ENCODE measurements at regions not wholly inside any gene's neighbourhood (a gene's known extent, or its start where the extent isn't known, plus 50 kb on each side); places are given as distances from the start of the nearest gene placed in this dataset.

DNA sequence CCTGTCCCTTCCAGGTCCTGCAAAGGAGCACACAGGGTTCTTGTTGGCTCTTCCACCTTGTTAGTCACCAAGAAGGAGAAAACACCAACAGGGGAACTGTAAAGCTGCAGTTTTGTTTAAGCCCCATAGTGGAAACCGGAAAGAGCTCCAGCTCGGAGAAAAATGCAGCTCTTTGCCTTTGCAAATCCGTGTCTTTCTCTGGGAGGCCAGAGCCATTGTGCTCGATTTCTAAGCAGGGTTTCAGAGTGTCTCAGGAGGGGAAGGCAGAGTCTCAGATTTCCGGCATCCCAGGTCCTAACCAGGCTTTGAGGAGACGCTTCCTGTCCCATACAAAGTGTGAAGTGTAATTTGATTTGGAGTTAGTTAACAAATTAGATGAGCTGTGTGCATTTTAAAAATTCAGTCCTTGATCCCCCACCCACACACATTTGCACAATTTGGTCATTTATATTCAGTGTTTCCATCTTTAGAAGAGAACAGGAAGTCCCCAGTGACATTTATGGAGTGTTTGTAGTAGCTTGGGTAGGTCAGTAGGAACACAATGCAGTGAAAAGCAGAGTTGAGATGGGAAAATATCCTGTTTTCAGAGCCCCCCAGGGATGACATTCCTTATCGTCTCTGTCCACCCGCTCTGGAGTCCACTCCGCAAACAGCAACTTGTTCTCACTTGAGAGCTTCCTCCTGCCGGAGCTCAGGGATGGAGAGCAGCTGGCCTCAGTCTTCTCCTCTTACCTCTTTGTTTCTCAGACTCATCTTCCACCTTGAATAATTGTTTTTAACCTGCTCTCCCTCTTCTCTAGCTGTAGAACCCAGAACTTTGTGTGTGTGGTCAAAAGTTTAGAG is 331.9 kb downstream of the SEC14L1 start:
- H3K27me3 ChIP-seq (ENCODE audit: control insufficient read depth in 5 of 5, insufficient read depth in 4 of 5, low read length in 5 of 5), result no peaks in the 10 kb centered on the region
- peaks cover 14 to 70% (median 60%) of the 10 kb centered on the region in 5 donors for H3K4me1 ChIP-seq (ENCODE audit: control insufficient read depth in 5 of 5, insufficient read depth in 5 of 5, low read length in 5 of 5)
- peak overlapping the region; percentile 23 for H3K27ac ChIP-seq (ENCODE audit: low read depth, low read length)
- H3K9ac ChIP-seq (ENCODE audit: low read length in 5 of 5), result no peak overlapping the region
- peak overlapping the region in 1 of 5 donors; percentile 17 for H3K4me3 ChIP-seq (ENCODE audit: low read depth in 1 of 5, low read length in 5 of 5)
- H3K36me3 ChIP-seq (ENCODE audit: control insufficient read depth in 5 of 5, insufficient read depth in 5 of 5, low read length in 5 of 5), result peaks cover 0 to 8% (median 4%) of the 10 kb centered on the region in 5 donors
- H3K9me3 ChIP-seq (ENCODE audit: control insufficient read depth in 5 of 5, low read length in 5 of 5), result no peaks in the 10 kb centered on the region

GRCh38 chr17:77473615-77474226 is 333.0 kb downstream of the SEC14L1 start:
- Histone ChIP-seq H3K9ac (ENCODE audit: low read length in 5 of 5) (no peak overlapping the region), H3K27ac (ENCODE audit: low read depth, low read length) (no peak overlapping the region), H3K27me3 (ENCODE audit: control insufficient read depth in 5 of 5, insufficient read depth in 4 of 5, low read length in 5 of 5) (no peaks in the 10 kb centered on the region), H3K4me1 (ENCODE audit: control insufficient read depth in 5 of 5, insufficient read depth in 5 of 5, low read length in 5 of 5) (peaks cover 16 to 74% (median 66%) of the 10 kb centered on the region in 5 donors), H3K9me3 (ENCODE audit: control insufficient read depth in 5 of 5, low read length in 5 of 5) (no peaks in the 10 kb centered on the region), H3K4me3 (ENCODE audit: low read depth in 1 of 5, low read length in 5 of 5) (no peak overlapping the region), H3K36me3 (ENCODE audit: control insufficient read depth in 5 of 5, insufficient read depth in 5 of 5, low read length in 5 of 5) (peaks cover 0 to 8% (median 4%) of the 10 kb centered on the region in 5 donors)

- Histone ChIP-seq H3K9me3 (ENCODE audit: control insufficient read depth in 5 of 5, low read length in 5 of 5) (no peaks in the 10 kb centered on the region), H3K36me3 (ENCODE audit: control insufficient read depth in 5 of 5, insufficient read depth in 5 of 5, low read length in 5 of 5) (peaks cover 0 to 6% (median 1%) of the 10 kb centered on the region in 5 donors), H3K27ac (ENCODE audit: low read depth, low read length) (no peak overlapping the region), H3K27me3 (ENCODE audit: control insufficient read depth in 5 of 5, insufficient read depth in 4 of 5, low read length in 5 of 5) (no peaks in the 10 kb centered on the region), H3K4me3 (ENCODE audit: low read depth in 1 of 5, low read length in 5 of 5) (no peak overlapping the region), H3K4me1 (ENCODE audit: control insufficient read depth in 5 of 5, insufficient read depth in 5 of 5, low read length in 5 of 5) (peaks cover 16 to 80% (median 72%) of the 10 kb centered on the region in 5 donors), H3K9ac (ENCODE audit: low read length in 5 of 5) (peak overlapping the region in 1 of 5 donors; percentile 14)
These were observed 333.7 kb downstream of the SEC14L1 start for GRCh38 chr17:77474292-77474988.

DNA sequence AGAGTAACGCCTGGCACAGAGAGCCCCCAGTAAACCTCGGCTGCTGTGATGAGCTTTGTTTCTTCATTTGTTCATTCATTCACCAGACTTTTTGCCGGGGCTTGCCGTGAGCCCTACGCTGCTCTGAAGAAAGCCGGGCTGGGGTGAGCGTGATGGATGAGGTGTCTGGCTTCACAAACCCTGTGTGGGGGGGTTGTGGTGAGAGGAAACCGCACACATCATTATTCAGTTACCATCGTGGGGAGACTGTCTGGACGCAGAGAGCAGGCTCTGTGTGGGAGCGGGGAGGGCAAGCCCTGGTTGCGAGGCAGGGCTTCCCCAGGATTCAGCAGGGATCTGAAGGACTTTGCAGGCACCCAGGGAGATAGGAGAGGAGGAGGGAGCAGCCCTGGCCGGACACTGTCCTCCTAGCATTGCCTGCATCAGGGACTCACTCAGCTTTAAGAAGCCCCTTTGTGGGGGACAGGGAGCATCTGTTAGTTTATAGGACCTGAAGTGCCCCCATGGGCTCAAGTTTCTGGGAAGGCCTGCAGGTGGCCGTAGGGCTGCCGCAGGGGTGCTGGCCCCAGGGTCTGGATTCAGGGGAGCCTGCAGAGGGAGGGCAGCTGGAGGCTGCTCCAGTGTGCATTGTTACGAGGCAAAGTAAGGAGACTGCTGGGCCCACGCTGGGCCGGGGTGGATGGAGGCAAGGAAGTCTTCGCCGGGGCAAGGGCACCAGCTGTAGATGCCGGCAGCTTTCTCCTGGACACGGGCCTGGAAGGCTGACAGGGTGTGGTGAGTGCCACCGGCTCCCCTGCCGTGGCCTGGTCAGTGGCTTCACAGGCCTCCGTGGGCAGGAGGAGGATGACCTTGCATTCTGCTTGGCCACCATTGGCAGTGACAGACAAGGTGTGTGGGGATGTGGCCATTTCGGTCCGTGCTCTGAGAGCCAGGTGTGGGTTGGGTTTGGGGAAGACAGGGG is 334.5 kb downstream of the SEC14L1 start:
- H3K27me3 ChIP-seq (ENCODE audit: control insufficient read depth in 5 of 5, insufficient read depth in 4 of 5, low read length in 5 of 5), result no peaks in the 10 kb centered on the region
- no peak overlapping the region for H3K4me3 ChIP-seq (ENCODE audit: low read depth in 1 of 5, low read length in 5 of 5)
- H3K36me3 ChIP-seq (ENCODE audit: control insufficient read depth in 5 of 5, insufficient read depth in 5 of 5, low read length in 5 of 5), result peaks cover 0 to 4% (median 0%) of the 10 kb centered on the region in 5 donors
- no peaks in the 10 kb centered on the region for H3K9me3 ChIP-seq (ENCODE audit: control insufficient read depth in 5 of 5, low read length in 5 of 5)
- H3K4me1 ChIP-seq (ENCODE audit: control insufficient read depth in 5 of 5, insufficient read depth in 5 of 5, low read length in 5 of 5), result peaks cover 16 to 87% (median 78%) of the 10 kb centered on the region in 5 donors
- H3K27ac ChIP-seq (ENCODE audit: low read depth, low read length), result no peak overlapping the region
- peak overlapping the region in 2 of 5 donors; percentile 20 to 35 for H3K9ac ChIP-seq (ENCODE audit: low read length in 5 of 5)

DNA sequence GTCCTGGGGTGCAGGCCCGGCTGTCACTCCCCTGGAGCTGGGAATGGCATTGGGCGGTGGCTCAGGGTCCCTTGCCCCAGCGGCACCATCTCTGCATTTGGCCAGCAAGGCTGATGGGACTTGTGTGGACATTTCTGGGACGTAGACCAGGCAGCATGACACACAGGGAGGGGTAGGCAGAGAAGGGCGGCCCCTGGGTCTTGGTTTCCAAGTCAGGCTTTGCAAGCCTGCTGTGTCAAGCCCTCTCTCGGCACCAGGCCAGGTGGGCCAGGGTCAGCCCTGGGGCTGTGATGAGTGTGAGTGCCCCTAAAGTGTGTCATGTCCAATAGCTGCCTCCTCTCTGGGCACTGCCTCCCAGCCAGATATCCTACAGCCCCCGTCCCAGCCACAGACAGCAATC is 335.2 kb downstream of the SEC14L1 start:
- H3K9me3 ChIP-seq (ENCODE audit: control insufficient read depth in 5 of 5, low read length in 5 of 5), result no peaks in the 10 kb centered on the region
- H3K4me3 ChIP-seq (ENCODE audit: low read depth in 1 of 5, low read length in 5 of 5), result no peak overlapping the region
- peaks cover 16 to 83% (median 72%) of the 10 kb centered on the region in 5 donors for H3K4me1 ChIP-seq (ENCODE audit: control insufficient read depth in 5 of 5, insufficient read depth in 5 of 5, low read length in 5 of 5)
- H3K9ac ChIP-seq (ENCODE audit: low read length in 5 of 5), result no peak overlapping the region
- peak overlapping the region; percentile 71 for H3K27ac ChIP-seq (ENCODE audit: low read depth, low read length)
- H3K27me3 ChIP-seq (ENCODE audit: control insufficient read depth in 5 of 5, insufficient read depth in 4 of 5, low read length in 5 of 5), result no peaks in the 10 kb centered on the region
- no peaks in the 10 kb centered on the region for H3K36me3 ChIP-seq (ENCODE audit: control insufficient read depth in 5 of 5, insufficient read depth in 5 of 5, low read length in 5 of 5)

DNA sequence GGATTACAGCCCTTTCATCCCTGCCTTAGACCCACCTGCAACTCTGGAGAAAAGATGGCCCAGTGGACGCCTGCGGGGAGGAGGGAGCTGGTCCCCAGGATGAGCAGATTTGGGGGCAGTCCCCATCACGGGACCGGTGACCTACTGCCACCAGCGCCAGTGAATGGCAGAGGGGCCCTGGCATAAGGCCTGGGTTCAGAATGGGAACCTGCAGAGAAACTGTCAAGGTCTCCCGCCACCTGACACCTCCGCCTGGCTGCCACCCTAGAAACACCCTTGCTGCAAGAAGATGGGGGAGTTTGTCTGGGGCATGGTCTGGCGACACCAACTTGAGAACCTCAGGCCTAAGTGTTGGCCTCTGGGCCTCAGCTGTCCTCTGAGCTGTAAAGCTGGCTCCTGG is 335.7 kb downstream of the SEC14L1 start:
- Histone ChIP-seq H3K9ac (ENCODE audit: low read length in 5 of 5) (no peak overlapping the region), H3K9me3 (ENCODE audit: control insufficient read depth in 5 of 5, low read length in 5 of 5) (no peaks in the 10 kb centered on the region), H3K27me3 (ENCODE audit: control insufficient read depth in 5 of 5, insufficient read depth in 4 of 5, low read length in 5 of 5) (no peaks in the 10 kb centered on the region), H3K36me3 (ENCODE audit: control insufficient read depth in 5 of 5, insufficient read depth in 5 of 5, low read length in 5 of 5) (peaks cover 0 to 3% (median 0%) of the 10 kb centered on the region in 5 donors), H3K4me3 (ENCODE audit: low read depth in 1 of 5, low read length in 5 of 5) (no peak overlapping the region), H3K4me1 (ENCODE audit: control insufficient read depth in 5 of 5, insufficient read depth in 5 of 5, low read length in 5 of 5) (peaks cover 16 to 78% (median 67%) of the 10 kb centered on the region in 5 donors), H3K27ac (ENCODE audit: low read depth, low read length) (peak overlapping the region; percentile 71)

GRCh38 chr17:77476931-77477805 is 336.4 kb downstream of the SEC14L1 start:
- no peaks in the 10 kb centered on the region for H3K27me3 ChIP-seq (ENCODE audit: control insufficient read depth in 5 of 5, insufficient read depth in 4 of 5, low read length in 5 of 5)
- H3K27ac ChIP-seq (ENCODE audit: low read depth, low read length), result peak overlapping the region; percentile 71
- H3K4me1 ChIP-seq (ENCODE audit: control insufficient read depth in 5 of 5, insufficient read depth in 5 of 5, low read length in 5 of 5), result peaks cover 16 to 72% (median 60%) of the 10 kb centered on the region in 5 donors
- peaks cover 0 to 9% (median 3%) of the 10 kb centered on the region in 5 donors for H3K36me3 ChIP-seq (ENCODE audit: control insufficient read depth in 5 of 5, insufficient read depth in 5 of 5, low read length in 5 of 5)
- H3K9ac ChIP-seq (ENCODE audit: low read length in 5 of 5), result no peak overlapping the region
- peak overlapping the region in 1 of 5 donors; percentile 3 for H3K4me3 ChIP-seq (ENCODE audit: low read depth in 1 of 5, low read length in 5 of 5)
- no peaks in the 10 kb centered on the region for H3K9me3 ChIP-seq (ENCODE audit: control insufficient read depth in 5 of 5, low read length in 5 of 5)

DNA sequence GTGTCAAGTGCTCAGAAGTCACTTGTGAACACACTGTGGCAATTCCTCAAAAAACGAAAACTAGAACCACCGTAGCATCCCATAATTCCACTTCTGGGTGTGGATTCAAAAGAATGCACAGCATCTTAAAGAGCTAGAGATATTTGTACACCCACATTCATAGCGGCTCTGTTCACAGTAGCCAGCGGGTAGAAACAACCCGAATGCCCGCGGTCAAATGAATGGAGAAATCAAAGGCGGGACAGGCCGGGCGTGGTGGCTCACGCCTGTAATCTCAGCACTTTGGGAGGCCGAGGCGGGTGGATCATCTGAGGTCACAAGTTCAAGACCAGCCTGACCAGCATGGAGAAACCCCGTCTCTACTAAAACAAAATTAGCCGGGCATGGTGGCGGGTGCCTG is 337.5 kb downstream of the SEC14L1 start:
- Histone ChIP-seq H3K36me3 (ENCODE audit: control insufficient read depth in 5 of 5, insufficient read depth in 5 of 5, low read length in 5 of 5) (peaks cover 0 to 20% (median 14%) of the 10 kb centered on the region in 5 donors), H3K9me3 (ENCODE audit: control insufficient read depth in 5 of 5, low read length in 5 of 5) (no peaks in the 10 kb centered on the region), H3K27me3 (ENCODE audit: control insufficient read depth in 5 of 5, insufficient read depth in 4 of 5, low read length in 5 of 5) (no peaks in the 10 kb centered on the region), H3K9ac (ENCODE audit: low read length in 5 of 5) (no peak overlapping the region), H3K27ac (ENCODE audit: low read depth, low read length) (peak overlapping the region; percentile 71), H3K4me3 (ENCODE audit: low read depth in 1 of 5, low read length in 5 of 5) (no peak overlapping the region), H3K4me1 (ENCODE audit: control insufficient read depth in 5 of 5, insufficient read depth in 5 of 5, low read length in 5 of 5) (peaks cover 10 to 61% (median 50%) of the 10 kb centered on the region in 5 donors)
